HG03280 (cell line): ENCODE measurements at regions not wholly inside any gene's neighbourhood (a gene's known extent, or its start where the extent isn't known, plus 50 kb on each side); places are given as distances from the start of the nearest gene placed in this dataset.

ENCODE experiments used
- ATAC-seq: cut with Tn5 transposase; IDR thresholded peaks from one replicate; pipeline ENCODE4 v1.9.1; 2021; ENCODE audit warnings: mild to moderate bottlenecking, moderate library complexity; ENCODE audit not compliant: unreplicated experiment

DNA sequence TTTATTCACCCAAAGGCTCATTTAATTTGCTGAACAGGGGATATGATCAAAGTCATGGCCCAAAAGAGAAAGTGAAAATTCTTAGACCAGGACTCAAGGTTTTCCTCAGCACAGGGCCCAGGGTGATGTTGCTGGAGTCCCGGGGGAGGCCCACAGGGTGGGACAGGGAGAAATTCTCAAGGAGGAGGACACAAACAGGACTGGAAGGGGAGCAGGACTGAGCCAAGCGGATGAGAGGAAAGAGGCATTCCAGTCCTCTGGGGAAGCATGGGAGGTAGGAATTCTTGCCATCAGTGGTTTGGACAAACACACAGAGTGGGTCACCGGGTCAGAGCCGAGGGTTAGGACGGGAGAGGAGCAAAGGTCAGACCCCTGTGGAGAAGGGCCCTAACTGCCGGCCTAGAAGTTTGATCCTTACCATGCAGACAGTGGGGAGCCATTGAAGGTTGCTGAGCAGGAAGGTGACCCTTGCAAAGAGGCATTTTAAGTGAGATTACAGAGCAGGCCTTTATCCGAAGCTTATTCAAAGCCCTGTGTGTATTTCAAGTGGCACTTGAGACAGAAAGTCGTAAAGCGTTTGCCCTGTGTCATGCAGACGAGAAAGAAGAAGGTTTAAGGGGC lies 68.4 kb upstream of the PTGR2 start:
- no peak for ATAC-seq

DNA sequence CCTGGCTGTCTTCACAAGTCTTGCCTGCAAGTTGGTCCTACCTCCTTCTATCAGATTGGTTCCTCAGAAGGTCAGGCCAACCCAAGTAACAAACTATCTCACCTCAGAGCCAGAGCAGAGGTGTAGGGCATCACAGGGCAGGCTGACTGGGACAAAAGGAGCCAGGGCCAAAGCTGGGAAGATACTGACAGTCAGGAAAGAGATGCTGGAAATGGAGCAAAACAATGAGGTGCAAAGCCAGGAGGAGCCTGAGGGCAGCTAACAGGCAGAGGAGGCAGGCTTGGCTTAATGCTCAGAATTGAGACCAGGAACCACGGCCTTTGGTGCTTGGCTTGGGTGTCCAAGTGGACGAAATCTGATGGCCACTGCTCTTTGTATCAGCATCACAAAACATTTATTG lies 68.4 kb upstream of the PNMA1 start:
- no peak for ATAC-seq

DNA sequence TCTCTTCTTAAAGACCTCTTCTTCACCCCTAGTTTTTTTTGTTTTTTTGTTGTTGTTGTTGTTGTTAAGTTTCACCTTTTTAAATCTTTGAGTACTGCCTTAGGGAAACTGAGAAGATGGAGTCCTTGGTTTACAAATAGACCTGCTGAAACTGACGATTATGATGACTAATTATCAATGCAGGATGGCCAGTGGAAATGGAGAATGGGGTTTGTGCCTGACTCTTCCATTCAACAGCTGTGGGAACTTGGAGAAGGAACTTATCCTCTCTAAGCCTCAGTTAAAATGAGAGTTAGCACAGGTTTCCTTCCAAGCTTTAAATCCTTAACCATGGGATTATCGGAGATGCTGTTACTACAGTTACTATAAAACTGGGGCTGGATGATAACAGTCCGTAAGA lies 66.7 kb upstream of the PNMA1 start:
- ATAC-seq: no peak

DNA sequence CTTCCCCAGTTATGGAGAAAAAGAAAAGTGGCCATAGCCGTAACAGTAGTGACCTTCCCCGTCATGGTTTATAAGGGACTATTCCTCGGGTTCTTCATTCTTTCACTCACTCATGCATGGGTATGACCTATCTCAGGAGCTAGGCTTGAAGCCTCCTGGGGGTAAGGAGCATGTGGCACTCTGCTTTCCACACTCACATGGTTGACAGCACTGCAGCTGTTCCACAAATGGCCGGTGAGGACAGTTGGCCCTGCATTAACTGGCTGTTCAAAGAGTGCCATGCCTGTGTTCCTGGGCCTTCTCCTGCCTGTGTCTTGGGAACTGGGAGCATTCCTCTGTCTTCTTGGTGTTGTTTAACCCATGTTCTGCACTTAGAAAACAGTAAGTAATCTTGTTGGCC lies 66.2 kb upstream of the PNMA1 start:
- no peak for ATAC-seq

DNA sequence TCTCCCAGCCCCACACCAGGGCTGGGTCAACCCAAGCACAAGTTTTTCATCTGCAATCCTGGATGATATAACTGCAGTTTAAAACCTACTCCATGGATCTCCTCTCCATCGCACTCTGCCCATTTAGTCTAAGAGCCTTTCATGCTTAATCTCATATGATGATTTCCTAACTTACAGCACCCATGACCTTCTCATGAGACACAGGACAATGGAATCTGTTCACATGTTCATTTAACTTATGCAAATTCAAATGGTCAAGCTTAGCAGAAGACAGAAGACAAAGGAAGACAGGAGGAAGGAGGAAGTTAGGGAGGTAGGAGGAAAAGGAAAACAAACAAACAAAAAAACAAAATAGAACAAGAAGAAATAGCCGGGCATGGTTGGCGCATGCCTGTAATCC lies 64.6 kb upstream of the PNMA1 start:
- ATAC-seq: no peak

DNA sequence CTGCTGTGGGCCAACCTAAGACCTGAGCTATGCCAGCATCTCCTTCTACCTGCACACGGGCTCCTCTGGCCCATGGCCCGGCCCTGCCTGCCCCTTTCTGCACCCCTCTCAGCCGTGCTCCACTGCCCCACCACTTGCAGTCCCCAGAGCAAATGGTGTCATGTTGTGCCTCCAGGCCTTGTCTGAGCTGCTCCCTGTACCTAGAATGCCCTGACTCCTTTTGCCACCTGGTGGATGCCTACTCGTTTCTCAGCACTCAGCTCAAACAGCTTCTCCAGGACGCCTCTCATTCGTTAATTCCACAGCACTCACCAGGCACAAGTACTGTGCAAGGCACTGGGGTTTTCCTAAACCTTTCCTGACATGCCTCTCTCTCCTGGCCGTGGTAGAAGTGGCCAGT lies 63.2 kb upstream of the PNMA1 start:
- no peak for ATAC-seq

DNA sequence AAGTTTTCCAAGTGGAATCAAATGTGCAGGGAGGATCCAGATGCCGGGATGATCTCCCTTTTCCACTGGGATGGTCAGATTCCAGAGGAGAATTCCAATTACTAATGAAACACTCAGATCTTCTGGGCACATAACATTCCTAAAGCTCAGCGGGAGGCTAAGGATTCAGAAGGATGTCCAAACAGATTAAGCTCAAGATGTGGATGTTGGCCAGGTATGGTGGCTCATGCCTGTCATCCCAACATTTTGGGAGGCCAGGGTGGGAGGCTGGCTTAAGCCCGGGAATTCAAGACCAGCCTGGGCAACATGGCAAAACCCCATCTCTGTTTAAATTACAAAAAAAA lies 62.0 kb upstream of the PNMA1 start:
- ATAC-seq: no peak

DNA sequence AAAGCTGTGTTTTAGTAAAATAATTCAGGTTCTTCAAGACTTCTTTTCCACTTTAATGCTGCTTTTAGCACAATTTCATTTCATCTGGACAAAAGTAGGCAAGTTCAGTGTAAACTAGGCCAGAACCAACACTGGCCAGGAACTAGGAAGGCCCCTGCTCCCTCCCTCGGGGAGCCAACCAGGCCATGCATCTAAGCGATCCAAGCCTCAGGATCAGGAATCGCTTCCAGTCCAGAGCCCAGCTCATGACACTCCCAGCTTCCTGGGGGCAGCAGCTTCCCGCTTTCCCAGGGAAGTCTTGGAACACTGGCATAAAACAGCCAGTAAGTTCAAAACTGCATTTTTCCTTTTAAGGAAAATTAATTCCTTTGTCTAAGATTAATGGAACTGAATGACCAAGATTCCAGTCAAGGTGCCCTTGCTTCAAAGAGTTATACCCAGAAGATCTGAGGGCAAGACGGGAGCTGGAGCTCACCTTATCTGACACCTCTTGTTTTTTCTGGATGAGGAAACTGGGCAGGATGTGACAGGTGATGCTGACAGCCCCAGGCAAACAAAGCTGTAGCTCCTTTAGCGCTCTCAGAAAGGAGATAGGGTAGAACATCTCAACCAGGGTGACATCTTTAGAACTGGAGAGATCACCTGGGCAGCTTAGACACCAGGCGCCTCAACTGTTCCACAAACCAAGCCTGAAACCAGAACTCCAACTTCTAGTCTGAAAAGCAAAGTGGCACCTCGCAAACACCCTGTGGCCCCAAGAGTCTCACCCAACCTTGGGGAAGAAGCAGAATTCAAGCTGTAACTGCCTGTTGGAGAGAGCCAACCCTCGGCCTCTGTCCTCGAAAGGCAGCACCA lies 61.4 kb upstream of the PNMA1 start:
- ATAC-seq: no peak

DNA sequence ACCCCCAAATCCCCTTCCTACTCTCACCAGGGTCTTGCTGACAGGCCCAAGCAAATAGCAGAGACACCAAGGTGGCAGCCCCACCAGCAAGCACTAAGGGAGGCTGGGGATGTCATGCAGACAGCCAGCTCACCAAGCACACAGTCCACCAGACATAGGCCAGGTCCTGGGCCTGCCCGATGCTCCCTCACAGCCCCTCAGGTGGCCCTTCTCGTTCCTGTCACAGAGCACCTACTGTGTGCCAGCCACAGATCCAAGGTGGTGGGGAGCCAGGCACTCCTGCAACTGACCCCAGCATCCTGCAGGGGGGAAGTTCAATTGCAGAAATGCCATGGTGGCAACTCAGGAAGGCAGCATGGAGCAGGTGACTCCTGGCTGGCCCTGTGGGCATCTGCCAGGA lies 60.5 kb upstream of the PNMA1 start:
- ATAC-seq: no peak

DNA sequence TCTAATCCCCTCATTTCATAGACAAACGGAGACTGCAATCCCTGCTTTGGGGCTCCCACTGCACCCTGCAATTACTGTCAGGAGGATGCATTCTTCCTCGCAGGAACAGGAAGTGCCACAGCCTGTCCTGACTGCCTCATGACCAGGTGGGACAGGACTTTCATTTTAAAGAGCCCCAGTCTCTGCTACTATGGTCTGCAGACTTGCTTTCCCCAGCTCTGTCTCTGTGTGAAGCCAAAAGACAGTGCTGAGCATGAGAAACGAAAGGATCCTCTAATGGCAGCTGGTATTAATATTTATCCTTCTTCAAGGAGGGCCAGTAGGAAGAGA lies 60.0 kb upstream of the PNMA1 start:
- no peak for ATAC-seq

DNA sequence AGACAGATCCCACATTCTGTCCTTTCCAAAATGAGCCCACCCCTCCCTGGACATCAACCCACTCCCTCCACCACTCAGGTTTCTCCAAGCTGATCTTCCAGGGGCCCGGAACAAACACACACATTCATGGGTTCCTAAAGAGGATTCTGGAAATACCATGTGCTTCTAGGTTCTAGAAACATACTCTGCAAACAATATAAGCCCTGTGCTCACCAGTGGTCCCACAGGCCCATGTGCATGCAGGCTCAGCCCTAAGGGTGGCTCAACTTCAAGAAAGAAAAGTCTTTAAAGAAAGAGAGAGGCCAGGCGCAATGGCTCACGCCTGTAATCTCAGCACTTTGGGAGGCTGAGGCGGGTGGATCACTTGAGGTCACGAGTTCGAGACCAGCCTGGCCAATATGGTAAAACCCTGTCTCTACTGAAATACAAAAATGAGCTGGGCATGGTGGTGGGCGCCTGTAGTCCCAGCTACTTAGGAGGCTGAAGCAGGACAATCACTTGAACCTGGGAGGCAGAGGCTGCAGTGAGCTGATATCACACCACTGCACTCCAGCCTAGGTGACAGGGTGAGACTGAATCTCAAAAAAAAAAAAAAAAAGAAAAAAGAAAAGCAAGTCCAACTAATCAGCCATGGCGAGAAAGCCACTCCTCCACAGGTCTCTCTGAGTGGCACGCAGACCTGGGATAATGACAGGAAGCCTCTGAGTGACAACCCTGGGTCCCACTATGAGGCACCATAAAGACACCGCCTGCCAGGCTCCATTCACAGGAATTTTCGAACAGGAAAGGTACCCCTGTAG lies 59.5 kb upstream of the PNMA1 start:
- no peak for ATAC-seq

DNA sequence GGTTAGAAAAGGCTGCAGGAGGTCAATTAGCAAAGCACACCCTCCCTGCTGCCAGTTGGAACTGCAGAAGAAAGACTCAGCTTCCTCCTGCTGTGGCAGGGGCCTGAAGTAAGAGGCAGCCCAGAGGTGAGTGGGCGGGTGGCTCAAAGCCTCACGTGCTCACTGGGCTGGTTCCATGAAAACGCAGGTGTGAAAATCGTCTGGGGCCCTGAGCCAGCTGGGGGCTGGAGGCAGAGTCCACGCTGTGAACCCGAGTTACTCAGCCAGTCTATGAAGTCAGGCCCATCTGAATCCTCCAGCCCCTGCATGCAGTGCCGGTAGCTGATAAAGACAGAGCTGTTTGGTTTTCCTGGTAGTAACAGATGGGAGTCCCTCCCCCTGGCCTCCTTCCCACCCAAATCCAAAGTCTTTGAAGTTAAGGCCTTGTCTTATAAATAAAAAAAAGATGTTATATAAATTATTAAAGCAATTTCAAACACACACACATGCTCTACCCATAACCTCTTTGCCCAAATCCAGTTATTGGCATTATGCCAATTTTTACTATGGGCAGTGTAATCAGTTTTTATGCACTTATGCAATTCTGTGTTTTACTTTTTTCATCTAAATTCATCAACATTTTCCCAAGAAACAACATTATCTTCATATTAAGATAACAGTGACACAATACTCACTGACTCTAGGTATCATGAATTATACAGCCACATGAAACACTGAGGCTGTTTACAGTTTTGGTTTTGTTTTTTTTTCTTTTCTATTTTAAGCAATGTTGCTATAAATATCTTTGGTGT lies 57.9 kb upstream of the PNMA1 start:
- ATAC-seq: peak; percentile 51

DNA sequence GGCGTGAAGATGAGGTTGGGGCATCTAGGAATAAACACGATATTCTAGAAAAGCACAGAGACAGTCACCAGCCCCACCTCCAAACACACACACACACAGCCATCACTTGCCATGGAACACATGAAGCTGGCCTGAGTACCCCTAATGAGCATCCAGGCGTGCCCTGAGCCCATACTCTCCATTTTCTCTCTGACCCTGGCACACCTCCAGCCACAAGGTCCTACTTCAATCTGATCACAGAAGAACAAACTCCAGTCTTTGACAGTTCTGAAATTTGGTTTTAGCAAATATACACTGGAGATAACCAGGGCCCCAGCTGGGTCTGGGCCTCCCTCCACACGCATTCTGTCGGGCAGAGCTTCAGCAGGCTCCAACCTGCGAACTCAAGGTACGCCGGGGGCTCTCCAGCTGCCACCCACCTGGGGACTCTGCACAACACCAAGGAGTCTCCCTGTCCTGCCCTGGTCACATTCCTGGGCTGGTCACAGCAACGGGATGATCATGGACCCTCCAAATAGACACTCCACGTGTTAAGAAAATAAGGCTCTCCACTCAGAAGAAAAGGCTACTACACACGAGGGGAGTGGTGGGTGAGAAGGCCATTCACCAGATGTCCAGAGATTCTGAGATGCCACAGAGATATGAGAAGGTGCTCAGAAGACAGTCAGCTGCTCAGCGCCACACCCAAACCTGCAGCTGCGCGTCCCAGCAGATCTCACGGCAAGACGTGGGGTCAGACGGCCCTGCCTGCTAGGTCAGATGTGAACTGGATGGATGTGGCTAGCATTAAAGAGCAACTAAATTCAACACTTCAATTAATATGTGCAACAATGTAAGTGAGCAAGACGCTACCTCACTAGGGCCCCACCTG lies 57.0 kb upstream of the PNMA1 start:
- ATAC-seq: peak; percentile 23

DNA sequence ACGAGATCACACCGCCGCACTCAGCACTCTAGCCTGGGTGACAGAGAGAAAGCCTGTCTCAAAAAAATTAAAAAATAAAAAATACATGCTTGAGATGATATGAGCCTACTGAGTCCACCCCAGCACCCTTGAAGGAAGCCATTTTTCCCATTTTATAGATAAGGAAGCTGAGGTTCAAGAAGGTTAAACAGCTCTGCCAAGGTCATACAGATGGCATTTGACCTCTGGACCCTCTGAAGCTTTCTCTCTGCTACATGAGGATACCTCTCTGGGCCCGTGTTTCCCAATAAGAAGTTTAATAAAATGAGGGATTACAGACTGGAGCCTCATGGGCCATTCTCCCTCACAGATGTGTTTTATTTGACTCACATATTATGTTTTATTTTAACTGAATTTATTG lies 53.9 kb upstream of the PNMA1 start:
- ATAC-seq: no peak

DNA sequence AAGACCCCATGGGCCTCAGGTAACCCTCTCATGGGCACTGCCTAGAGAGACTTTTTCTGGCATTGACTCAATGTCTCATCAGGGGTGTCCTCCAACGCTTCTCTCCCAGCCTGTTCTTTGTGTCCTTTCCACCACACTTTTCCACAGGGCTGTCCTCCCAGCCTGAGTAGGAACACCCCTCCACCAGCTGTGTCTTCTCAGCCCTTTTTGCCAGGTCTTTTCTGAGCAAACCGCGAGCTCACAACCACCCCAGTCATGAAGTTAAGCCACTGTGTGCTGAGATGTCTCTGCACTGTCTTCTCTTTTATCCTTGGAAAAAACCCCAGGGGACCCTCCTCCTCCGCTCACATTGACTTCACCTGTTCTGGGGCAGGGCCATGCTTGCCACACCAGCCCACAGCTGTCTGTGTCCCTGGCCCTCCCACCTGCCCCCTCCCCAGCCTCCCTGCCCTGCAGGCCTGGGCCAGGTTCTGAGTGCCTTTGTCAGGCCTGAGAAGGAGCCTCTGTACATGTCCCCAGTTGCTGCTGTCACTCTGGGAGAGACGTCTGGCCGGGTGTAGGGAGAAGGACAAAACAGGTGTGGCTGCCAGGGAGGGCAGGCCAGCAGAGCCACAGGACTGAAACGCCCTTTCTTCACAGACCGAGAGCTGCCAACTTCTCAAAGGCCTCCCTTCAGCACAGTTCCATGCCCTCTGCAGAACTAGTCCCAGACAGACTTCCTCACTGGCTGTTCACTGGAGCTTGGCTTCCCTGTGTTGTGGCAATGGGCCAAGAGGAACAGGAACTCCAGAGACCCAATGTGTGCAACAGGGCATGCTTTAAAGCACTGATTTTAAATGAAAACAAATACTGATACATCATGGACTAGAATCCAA lies 50.5 kb upstream of the PNMA1 start:
- ATAC-seq: no peak
